Endothelial cell of umbilical vein (primary cell): ENCODE measurements at regions not wholly inside any gene's neighbourhood (a gene's known extent, or its start where the extent isn't known, plus 50 kb on each side); places are given as distances from the start of the nearest gene placed in this dataset.

Experiments
- CTCF ChIP-seq, 2 donors: IDR thresholded peaks; 1 replicate in 1 of 2; 2 replicates in 1 of 2; pipeline ENCODE4 v1.5.1; 2011; ENCODE audit warnings: low read length in 2 of 2, mild to moderate bottlenecking in 2 of 2, moderate library complexity in 2 of 2, control low read depth in 1 of 2, inconsistent platforms in 1 of 2, low read depth in 1 of 2; ENCODE audit not compliant: insufficient read depth in 1 of 2; ENCODE audit errors: extremely low read depth in 1 of 2
- EZH2 ChIP-seq: IDR thresholded peaks from 2 replicates; pipeline ENCODE4 v1.6.1; 2012; ENCODE audit warnings: borderline replicate concordance, low read depth, mild to moderate bottlenecking, moderate library complexity, low read length, inconsistent platforms; ENCODE audit not compliant: severe bottlenecking
- FOS ChIP-seq: IDR thresholded peaks from 2 replicates; pipeline ENCODE4 v1.6.1; 2011; ENCODE audit warnings: mild to moderate bottlenecking, low read length, moderate library complexity, borderline replicate concordance; ENCODE audit not compliant: insufficient read depth
- JUN ChIP-seq: IDR thresholded peaks from 2 replicates; pipeline ENCODE4 v1.6.1; 2011; ENCODE audit warnings: borderline replicate concordance, low read depth; ENCODE audit not compliant: insufficient read length, insufficient read depth
- MAX ChIP-seq: IDR thresholded peaks from 2 replicates; pipeline ENCODE4 v1.6.1; 2011; ENCODE audit not compliant: insufficient read depth, insufficient read length
- MYC ChIP-seq: IDR thresholded peaks from one replicate; pipeline ENCODE4 v1.6.1; 2011; ENCODE audit warnings: mild to moderate bottlenecking, low read depth, low read length
- POLR2A ChIP-seq: IDR thresholded peaks from 2 replicates; pipeline ENCODE4 v1.6.1; 2012; ENCODE audit warnings: low read depth, mild to moderate bottlenecking, control low read depth, low read length
- POLR2AphosphoS5 ChIP-seq: IDR thresholded peaks from 2 replicates; pipeline ENCODE4 v1.6.1; 2012; ENCODE audit warnings: low read depth, mild to moderate bottlenecking, control low read depth, low read length, moderate library complexity; ENCODE audit not compliant: insufficient read depth

GRCh38 chr10:2970190-2970823 is 97.0 kb upstream of the PFKP start:
- TF ChIP-seq CTCF (IDR thresholded peaks at IDR 0.05; ENCODE audit: extremely low read depth in 1 of 2, insufficient read depth in 1 of 2, low read depth in 1 of 2, low read length in 2 of 2): no peak
- no peak for TF ChIP-seq POLR2A
- no peak for TF ChIP-seq EZH2
- no peak for TF ChIP-seq POLR2AphosphoS5
- TF ChIP-seq JUN: no peak
- TF ChIP-seq MYC: no peak
- TF ChIP-seq MAX: no peak
- TF ChIP-seq FOS: no peak
